Heart right ventricle (tissue), 16 donors: ENCODE measurements at regions not wholly inside any gene's neighbourhood (a gene's known extent, or its start where the extent isn't known, plus 50 kb on each side); places are given as distances from the start of the nearest gene placed in this dataset.

ENCODE experiments used
- ATAC-seq, 8 donors: fragments of 200-7000 bp; cut with Tn5 transposase; one replicate each; pipeline ENCODE4 v1.9.1; 2020; ENCODE audit warnings: mild to moderate bottlenecking in 8 of 8, moderate library complexity in 8 of 8, moderate number of reproducible peaks in 1 of 8
- DNase-seq, 2 donors: peaks; one replicate each; pipeline ENCODE4 v3.0.0-alpha.2; 2020
- H3K27ac ChIP-seq, 10 donors: fragments of 200-600 bp; sonication (generic) in 2 of 10; one replicate each; pipeline versions ENCODE4 v1.5.0 to v1.8.0; 2020 to 2022; ENCODE audit warnings: mild to moderate bottlenecking in 3 of 10
- H3K27me3 ChIP-seq, 7 donors: fragments of 200-600 bp; one replicate each; pipeline ENCODE4 v1.8.0; 2021 to 2022; ENCODE audit warnings: mild to moderate bottlenecking in 2 of 7
- H3K36me3 ChIP-seq, 9 donors: fragments of 200-600 bp; sonication (generic) in 1 of 9; one replicate each; pipeline versions ENCODE4 v1.5.0 to v1.8.0; 2020 to 2022; ENCODE audit warnings: mild to moderate bottlenecking in 2 of 9
- H3K4me1 ChIP-seq, 9 donors: fragments of 200-600 bp; sonication (generic) in 1 of 9; one replicate each; pipeline versions ENCODE4 v1.5.0 to v1.8.0; 2020 to 2022; ENCODE audit warnings: mild to moderate bottlenecking in 4 of 9
- H3K4me3 ChIP-seq, 10 donors: fragments of 200-600 bp; sonication (generic) in 2 of 10; one replicate each; pipeline versions ENCODE4 v1.5.0 to v1.8.0; 2020 to 2022; ENCODE audit warnings: mild to moderate bottlenecking in 7 of 10, moderate library complexity in 2 of 10
- H3K9me3 ChIP-seq, 11 donors: fragments of 200-600 bp in 10 of 11; sonication (generic) in 2 of 11; one replicate each; pipeline versions ENCODE4 v1.5.0 to v1.8.0; 2013 to 2022; ENCODE audit warnings: mild to moderate bottlenecking in 2 of 11, control low read depth in 1 of 11, moderate library complexity in 1 of 11
- CTCF ChIP-seq, 9 donors: fragments of 200-600 bp; sonication (generic) in 2 of 9; IDR thresholded peaks; one replicate each; pipeline versions ENCODE4 v1.5.0 to v1.8.0; 2021 to 2022; ENCODE audit warnings: antibody characterized with exemption in 9 of 9, mild to moderate bottlenecking in 5 of 9, moderate library complexity in 1 of 9
- WGBS, 2 donors: extraction: QIAGEN DNeasy Blood & Tissue Kit; methylation state at CpG; one replicate each; pipeline ENCODE4 v1.1.7; 2013; ENCODE audit warnings: inconsistent platforms in 1 of 2; 5-methylcytosine and 5-hydroxymethylcytosine counted together
- intact Hi-C, 10 donors: fragments of 100-400 bp; cut with DNase I; formaldehyde crosslinking; loops; one replicate each; pipeline versions ENCODE4 v1.11.1 to v1.14.2; 2022
- donor health status: Arrhythmogenic right ventricular cardiomyopathy.
- donor health status: ischemic (EF 13 %, LVEDD 7.1; RV severe dilation, severe dysfunction).
- donor health status: healthy with polysubstance abuse.
- donor health status: DM: no; HTN: yes; CAD: no.
- donor health status: DM: no; HTN: no; CAD: no.
- donor health status: ischemic (EF 25% LVEDD 6.9; RV normal size, moderate dysfunction).
- donor health status: ischemic (EF 25% LVEDD 5.7; RV mildly dilated, moderate dysfunction).
- donor health status: healthy.
- donor health status: DM: yes; HTN: yes; CAD: no.
- donor health status: Ischemic cardiomyopathy.
- donor health status: ischemic (EF 35%, LVEDD 5.7; RV mildly dilated, moderate dysfunction).
- donor health status: nonischemic (EF 11% LVEDD 7.7; RV severe dilation, severe dysfunction).
- donor health status: DM: yes; HTN: yes; CAD: no.
- donor health status: PGD.
- donor health status: ischemic (EF 29% LVEDD 5.4; RV normal size, mild dysfunction).
- donor health status: nonischemic (EF 23%, LVEDD 6.1; RV moderate dilation, normal function).

- 34 to 39% methylated on average over 5 of the region's 5 CpGs for WGBS, 2 donors
- no peaks in the 10 kb centered on the region for H3K9me3 ChIP-seq
- DNase-seq (no peak), ATAC-seq (peak in 7 of 8 donors; percentile 42 to 85 (median 75))
- H3K36me3 ChIP-seq = no peaks in the 10 kb centered on the region
- H3K4me3 ChIP-seq = no peak overlapping the region
- TF ChIP-seq CTCF (IDR thresholded peaks at IDR 0.05) = no peak
- peaks cover 0 to 9% (median 0%) of the 10 kb centered on the region in 7 donors for H3K27me3 ChIP-seq
- no peak overlapping the region for H3K27ac ChIP-seq
- H3K4me1 ChIP-seq = peaks cover 0 to 19% (median 5%) of the 10 kb centered on the region in 9 donors
- intact Hi-C loops = no loop called here
Measured at GRCh38 chr12:5244513-5244972, 187.4 kb upstream of the NTF3 start.

- 80 to 88% methylated on average over 3 of the region's 3 CpGs for whole genome bisulfite sequencing, 2 donors
- ATAC-seq (no peak), DNase-seq (no peak)
- H3K4me1 ChIP-seq = peaks cover 0 to 21% (median 5%) of the 10 kb centered on the region in 9 donors
- no peak overlapping the region for H3K4me3 ChIP-seq
- TF ChIP-seq CTCF (IDR thresholded peaks at IDR 0.05) = no peak
- H3K27ac ChIP-seq = no peak overlapping the region
- no peaks in the 10 kb centered on the region for H3K9me3 ChIP-seq
- no peaks in the 10 kb centered on the region for H3K36me3 ChIP-seq
- intact Hi-C loops = no loop called here
- H3K27me3 ChIP-seq = peaks cover 0 to under 1% (median 0%) of the 10 kb centered on the region in 7 donors
Measured at GRCh38 chr12:5246196-5246595, 185.7 kb upstream of the NTF3 start.

GRCh38 chr12:5247144-5247543 is 184.8 kb upstream of the NTF3 start:
- H3K4me3 ChIP-seq = no peak overlapping the region
- intact Hi-C loops = no loop called here
- no peak for DNase-seq
- H3K4me1 ChIP-seq = peaks cover 0 to 26% (median 5%) of the 10 kb centered on the region in 9 donors
- WGBS, 2 donors = 62 to 72% methylated on average over 3 of the region's 3 CpGs
- no peaks in the 10 kb centered on the region for H3K36me3 ChIP-seq
- H3K27me3 ChIP-seq = no peaks in the 10 kb centered on the region
- no peak for TF ChIP-seq CTCF (IDR thresholded peaks at IDR 0.05)
- H3K27ac ChIP-seq = no peak overlapping the region
- no peaks in the 10 kb centered on the region for H3K9me3 ChIP-seq
- ATAC-seq = no peak

GRCh38 chr12:5248230-5248629 is 183.7 kb upstream of the NTF3 start:
- Histone ChIP-seq H3K27me3 (no peaks in the 10 kb centered on the region), H3K9me3 (no peaks in the 10 kb centered on the region), H3K27ac (no peak overlapping the region), H3K36me3 (no peaks in the 10 kb centered on the region), H3K4me1 (peaks cover 0 to 23% (median 5%) of the 10 kb centered on the region in 9 donors), H3K4me3 (no peak overlapping the region)
- 78 to 79% methylated on average over 3 of the region's 3 CpGs for WGBS, 2 donors
- DNase-seq (no peak), ATAC-seq (no peak)
- no peak for TF ChIP-seq CTCF (IDR thresholded peaks at IDR 0.05)
- intact Hi-C loops = no loop called here
